NAMALWA (cell line): ENCODE measurements at regions not wholly inside any gene's neighbourhood (a gene's known extent, or its start where the extent isn't known, plus 50 kb on each side); places are given as distances from the start of the nearest gene placed in this dataset.

ENCODE experiments used
- DNase-seq: peaks from one replicate; pipeline ENCODE4 v3.0.0-alpha.2; 2015; ENCODE audit warnings: low spot score

DNA sequence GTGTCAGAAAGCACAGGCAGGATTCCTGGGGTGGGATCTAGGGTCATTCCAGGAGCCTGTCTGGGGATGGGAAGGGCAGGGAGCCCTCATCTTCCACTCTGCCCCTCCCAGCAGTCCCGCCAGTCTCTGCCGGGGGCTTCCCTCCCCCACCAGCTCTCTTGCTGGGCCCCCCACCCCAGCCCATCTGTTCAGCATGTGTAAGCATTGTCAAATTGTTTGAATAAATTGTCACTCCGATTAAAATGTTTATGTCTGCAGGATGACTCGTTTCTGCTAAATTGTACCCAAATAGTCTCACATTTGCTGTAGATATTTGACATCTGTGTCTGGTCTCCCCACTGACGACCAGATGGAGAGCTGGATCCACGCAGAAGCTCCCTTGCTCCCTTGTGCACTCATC lies 257.6 kb downstream of the ANKRD60 start:
- DNase-seq = no peak

- no peak for DNase-seq
Measured at GRCh38 chr20:57970116-57970515, 258.3 kb downstream of the ANKRD60 start.

DNA sequence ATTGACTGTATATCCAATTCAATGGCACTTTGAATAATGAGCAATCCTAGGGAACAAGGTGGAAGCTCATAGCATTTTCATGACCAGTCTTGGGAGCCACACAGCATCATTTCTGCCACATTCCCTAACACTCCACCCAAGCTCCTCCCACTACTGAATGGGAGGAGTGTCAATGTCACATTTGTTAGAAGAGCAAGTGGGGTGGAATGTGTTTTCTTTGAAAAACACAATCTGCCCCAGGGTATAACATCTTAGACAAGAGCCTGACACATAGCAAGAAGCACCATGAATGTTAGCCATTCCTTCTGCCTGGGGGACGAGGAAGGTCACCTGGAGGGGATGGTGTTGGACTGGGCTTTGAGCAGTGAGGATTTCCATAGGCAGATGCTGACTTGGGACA lies 258.3 kb upstream of the PMEPA1 start:
- no peak for DNase-seq

DNA sequence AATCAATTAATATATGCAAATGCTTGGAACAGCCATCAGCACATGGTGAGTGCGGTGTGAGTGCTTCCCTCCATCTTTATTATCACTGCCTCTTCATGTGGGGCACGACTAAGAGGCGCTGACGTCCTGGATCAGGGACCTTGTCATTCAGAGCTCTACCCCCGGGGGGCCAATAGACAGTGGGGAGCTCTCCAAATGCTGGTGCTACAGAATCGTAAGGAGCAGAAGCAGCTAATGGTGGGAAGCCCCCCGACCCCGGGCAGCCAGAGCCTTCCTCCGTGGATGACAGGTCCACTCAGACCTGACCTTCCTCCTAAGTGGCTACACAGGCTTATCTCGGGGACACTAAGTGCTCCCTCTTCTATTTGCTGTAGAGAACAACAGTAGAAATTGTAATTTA lies 257.5 kb upstream of the PMEPA1 start:
- DNase-seq = no peak

- no peak for DNase-seq
Measured at GRCh38 chr20:57966620-57967019, 256.8 kb upstream of the PMEPA1 start.

GRCh38 chr20:57965441-57965840 lies 255.6 kb upstream of the PMEPA1 start:
- no peak for DNase-seq

GRCh38 chr20:57964011-57964862 lies 254.4 kb upstream of the PMEPA1 start:
- DNase-seq = no peak

DNA sequence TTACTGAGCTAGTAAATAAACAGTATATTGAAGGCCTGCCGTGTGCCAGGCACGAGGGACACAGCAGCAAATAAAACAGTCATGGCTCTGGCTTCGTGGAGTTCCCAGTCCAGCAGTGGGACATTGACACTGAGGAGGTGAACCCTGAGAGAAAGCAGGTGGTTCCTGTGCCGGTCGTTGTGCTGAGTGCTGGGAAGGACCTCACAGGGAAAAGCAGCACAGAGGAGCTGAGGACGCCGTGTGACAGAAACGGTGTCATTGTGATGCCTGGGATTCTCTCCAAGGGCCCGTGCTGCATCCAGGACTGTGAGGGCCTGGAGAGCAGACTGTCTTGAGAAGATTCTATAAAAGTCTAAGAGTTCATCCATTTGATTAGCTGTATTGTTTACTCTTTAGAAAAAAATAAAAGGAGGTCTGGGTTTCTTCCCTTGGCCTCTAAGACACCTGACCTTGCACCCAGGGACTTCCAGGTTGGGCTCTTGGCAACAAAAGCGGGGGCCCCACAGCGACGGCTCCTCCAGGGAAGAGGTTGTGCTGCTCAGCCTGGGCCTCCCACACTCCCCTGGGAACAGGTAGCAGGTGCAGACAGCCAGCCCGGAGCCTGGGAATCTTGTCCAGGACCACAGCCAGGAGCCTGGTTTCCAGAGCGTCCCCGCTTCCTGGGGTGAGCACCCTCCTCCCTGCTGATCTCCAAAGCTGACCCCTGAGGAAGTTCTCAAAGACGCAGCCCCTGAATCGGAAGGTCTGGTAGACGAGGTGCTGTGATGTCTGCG lies 251.2 kb upstream of the PMEPA1 start:
- no peak for DNase-seq

DNA sequence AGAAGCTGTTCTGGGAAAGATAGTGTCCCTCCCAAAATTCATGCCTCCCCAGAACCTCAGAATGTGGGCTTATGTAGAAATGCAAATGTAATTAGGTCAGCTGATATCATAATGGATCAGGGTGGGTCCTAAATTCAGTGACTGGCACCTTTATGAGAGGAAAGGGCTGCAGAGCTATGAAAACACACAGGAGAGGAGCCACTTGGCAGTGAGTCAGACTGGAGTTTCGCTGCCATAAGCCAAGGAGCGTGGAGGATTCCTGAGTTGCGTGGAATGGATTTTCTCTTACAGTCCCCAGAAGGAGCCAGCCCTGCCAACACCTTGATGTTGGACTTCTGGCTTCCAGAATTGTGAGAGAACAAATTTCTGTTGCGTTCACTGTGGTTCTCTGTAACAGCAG lies 249.8 kb upstream of the PMEPA1 start:
- DNase-seq = no peak

DNA sequence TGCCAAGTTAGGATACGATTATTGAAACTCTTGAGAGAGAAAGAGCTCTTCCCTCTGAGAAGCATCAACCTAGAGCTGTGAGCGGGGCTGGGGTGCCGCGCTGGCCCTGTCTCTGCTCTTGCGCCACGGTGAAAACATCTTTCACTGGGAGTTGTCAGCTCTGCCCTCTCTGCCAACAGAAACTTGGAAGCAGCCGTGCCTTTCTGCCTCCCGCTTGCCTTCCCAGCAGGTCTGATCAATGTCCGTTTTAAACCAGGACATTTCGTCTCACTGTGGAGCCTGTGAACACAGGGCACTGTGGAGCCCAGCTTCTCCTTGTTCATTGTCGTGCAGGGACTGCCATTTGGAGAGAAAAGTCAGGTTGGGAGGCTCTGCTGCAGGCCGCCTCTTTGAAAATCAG lies 249.2 kb upstream of the PMEPA1 start:
- DNase-seq = no peak

DNA sequence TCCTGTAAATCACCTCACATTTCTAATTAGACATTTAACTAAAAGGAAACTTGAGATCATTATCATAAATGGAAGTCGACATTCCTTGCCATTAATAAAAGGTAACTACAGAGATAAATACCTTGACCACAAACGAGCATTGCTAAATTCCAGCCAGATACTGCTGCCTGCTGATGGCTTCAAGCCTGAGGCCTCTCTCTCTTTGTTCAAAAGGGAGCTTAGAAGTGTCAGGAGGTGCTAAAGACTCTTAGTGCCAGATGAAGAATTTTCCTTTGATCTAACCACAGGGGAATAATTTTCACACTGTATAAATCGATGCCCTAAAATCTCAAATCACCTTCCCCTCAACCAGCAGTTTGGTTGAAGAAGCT lies 248.2 kb upstream of the PMEPA1 start:
- DNase-seq = no peak

DNA sequence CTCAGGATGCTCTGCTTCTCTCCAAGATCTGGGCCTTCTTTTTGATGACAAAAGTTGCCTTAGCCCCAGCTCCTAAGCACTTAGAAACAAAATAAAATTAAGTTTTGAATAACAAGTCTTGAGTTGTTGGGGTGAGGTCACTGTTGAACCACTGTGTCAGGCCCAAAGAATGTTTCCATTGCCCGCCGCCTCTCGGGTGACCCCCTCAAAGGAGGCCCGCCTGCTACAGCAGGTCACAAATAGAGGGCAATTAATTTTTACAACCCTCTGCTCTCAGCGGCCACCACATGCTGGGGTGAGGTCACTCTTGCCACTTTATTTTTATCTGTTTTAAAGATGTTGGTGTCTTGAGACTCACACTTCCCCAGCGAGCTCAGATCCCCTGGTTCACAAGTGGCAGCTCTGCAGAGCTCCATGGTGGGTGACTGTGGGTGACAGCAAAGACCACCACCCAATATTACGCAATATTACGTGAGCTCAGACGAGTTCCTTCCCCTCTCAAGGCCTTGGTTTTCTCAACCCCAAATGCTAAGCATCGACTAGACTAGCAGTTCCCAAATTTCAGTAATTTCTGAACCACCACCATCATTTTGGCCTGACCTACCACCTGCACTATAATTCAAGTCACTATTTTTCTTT lies 247.7 kb upstream of the PMEPA1 start:
- DNase-seq = no peak

- DNase-seq = no peak
Measured at GRCh38 chr20:57953638-57954037, 243.8 kb upstream of the PMEPA1 start.

DNA sequence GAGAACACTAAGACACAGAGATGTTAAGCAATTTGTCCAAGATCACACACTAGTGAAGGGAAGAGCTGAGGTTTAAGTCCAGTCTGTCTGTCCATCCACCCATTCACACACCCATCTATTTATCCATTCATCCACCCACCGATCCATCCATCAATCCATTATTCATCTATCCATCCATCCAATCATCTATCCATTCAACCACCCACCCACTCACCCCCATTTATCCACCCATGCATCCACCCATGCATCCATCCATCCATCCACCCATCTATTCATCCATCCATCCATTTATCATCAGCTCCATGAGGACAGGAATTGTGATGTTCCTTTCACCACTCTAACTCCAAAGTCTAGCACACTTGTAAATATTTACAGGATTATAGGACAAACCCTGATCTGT lies 242.3 kb upstream of the PMEPA1 start:
- DNase-seq = no peak

DNA sequence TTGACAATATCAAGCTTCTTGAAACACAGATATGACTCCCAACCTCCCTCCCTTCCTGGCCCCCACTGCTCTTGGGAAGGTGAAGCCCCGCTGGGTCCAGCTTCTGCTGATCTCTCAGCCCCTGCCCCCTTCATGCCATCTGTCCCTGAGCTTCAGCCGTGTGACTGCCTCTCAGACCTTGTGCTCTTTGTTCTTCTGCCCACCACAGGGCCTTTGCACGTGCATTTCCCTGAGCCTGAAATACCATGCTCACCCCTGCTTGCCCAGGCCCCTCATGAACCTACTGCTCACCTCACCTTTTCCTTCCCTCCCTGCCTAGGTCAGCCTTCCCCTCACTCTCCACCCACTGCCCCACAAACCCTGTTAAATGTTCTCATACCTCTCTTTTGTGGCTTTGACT lies 241.7 kb upstream of the PMEPA1 start:
- no peak for DNase-seq

DNA sequence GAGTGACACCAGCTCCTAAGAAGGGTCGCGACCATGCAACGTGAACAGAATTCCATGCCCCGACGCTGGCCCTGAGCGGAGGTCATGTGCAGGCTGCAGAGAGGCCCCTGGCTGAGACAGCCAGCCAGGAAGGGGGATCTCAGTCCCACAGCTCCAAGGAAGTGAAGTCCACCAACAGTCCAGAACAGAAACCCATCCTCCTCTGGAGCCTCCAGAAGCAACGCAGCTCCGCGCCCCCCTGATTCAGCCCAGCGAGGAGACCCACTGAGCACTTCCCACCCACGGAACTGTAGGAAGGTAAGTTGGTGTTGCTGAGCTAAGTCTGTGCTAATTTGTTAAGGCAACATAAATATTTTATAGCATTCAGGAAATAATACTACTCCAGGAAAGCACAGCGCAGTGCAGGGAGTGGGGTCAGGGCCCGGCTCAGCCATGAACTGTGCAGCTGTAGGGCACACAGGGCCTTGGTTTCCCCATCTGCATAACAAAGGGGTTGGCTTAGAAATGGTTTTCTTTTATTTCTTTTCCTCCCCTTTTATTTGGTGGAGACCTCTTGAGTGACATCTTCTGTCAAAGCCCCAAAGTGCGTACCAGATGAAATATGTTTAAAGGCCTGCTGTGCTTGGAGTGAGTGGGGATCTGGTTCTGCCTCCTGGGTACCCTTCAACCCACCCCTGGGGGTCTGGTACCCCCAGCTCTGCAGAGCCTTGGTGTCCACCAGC lies 241.1 kb upstream of the PMEPA1 start:
- DNase-seq = no peak

- no peak for DNase-seq
Measured at GRCh38 chr20:57948180-57948955, 238.6 kb upstream of the PMEPA1 start.

- DNase-seq = no peak
Measured at GRCh38 chr20:57947421-57948179, 237.8 kb upstream of the PMEPA1 start.

GRCh38 chr20:57946559-57947315 lies 236.9 kb upstream of the PMEPA1 start:
- DNase-seq = no peak

DNA sequence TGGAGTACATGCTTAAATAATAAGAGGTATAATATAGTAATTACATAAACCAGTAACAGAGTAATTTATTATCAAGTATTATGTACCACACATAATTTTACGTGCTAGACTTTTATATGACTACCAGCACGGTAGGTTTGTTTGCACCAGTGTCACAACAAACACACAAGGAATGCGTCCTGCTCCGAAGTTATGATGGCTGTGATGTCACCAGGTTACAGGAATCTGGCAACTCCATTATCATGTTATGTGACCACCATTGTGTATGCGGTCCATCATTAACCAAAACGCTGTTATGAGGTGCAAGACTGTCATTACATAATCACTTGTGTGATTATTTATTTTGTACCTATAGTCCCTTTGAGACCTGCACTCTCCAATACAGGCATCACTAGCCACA lies 235.2 kb upstream of the PMEPA1 start:
- no peak for DNase-seq
